ENCODE measurements at regions not wholly inside any gene's neighbourhood (a gene's known extent, or its start where the extent isn't known, plus 50 kb on each side); places are given as distances from the start of the nearest gene placed in this dataset.

GRCh38 chr2:234279637-234280036 is 217.2 kb downstream of the ARL4C start:
- Histone ChIP-seq H3K27ac (ENCODE audit: low read depth, low read length) (no peak overlapping the region), H3K27me3 (ENCODE audit: control insufficient read depth in 5 of 5, insufficient read depth in 4 of 5, low read length in 5 of 5) (peaks cover 0 to 6% (median 5%) of the 10 kb centered on the region in 5 donors), H3K9ac (ENCODE audit: low read length in 5 of 5) (no peak overlapping the region), H3K36me3 (ENCODE audit: control insufficient read depth in 5 of 5, insufficient read depth in 5 of 5, low read length in 5 of 5) (no peaks in the 10 kb centered on the region), H3K4me3 (ENCODE audit: low read depth in 1 of 5, low read length in 5 of 5) (no peak overlapping the region), H3K4me1 (ENCODE audit: control insufficient read depth in 5 of 5, insufficient read depth in 5 of 5, low read length in 5 of 5) (peaks cover 0 to 4% (median 0%) of the 10 kb centered on the region in 5 donors), H3K9me3 (ENCODE audit: control insufficient read depth in 5 of 5, low read length in 5 of 5) (no peaks in the 10 kb centered on the region)

- H3K9ac ChIP-seq (ENCODE audit: low read length in 5 of 5): no peak overlapping the region
- no peak overlapping the region for H3K4me3 ChIP-seq (ENCODE audit: low read depth in 1 of 5, low read length in 5 of 5)
- H3K27ac ChIP-seq (ENCODE audit: low read depth, low read length): no peak overlapping the region
- H3K36me3 ChIP-seq (ENCODE audit: control insufficient read depth in 5 of 5, insufficient read depth in 5 of 5, low read length in 5 of 5): no peaks in the 10 kb centered on the region
- peaks cover 0 to 4% (median 0%) of the 10 kb centered on the region in 5 donors for H3K4me1 ChIP-seq (ENCODE audit: control insufficient read depth in 5 of 5, insufficient read depth in 5 of 5, low read length in 5 of 5)
- no peaks in the 10 kb centered on the region for H3K9me3 ChIP-seq (ENCODE audit: control insufficient read depth in 5 of 5, low read length in 5 of 5)
- peaks cover 0 to 6% (median 5%) of the 10 kb centered on the region in 5 donors for H3K27me3 ChIP-seq (ENCODE audit: control insufficient read depth in 5 of 5, insufficient read depth in 4 of 5, low read length in 5 of 5)
Observed at GRCh38 chr2:234278556-234279255, 218.2 kb downstream of the ARL4C start.

- no peak overlapping the region for H3K27ac ChIP-seq (ENCODE audit: low read depth, low read length)
Observed at GRCh38 chr2:234275515-234275914, 221.4 kb downstream of the ARL4C start.

DNA sequence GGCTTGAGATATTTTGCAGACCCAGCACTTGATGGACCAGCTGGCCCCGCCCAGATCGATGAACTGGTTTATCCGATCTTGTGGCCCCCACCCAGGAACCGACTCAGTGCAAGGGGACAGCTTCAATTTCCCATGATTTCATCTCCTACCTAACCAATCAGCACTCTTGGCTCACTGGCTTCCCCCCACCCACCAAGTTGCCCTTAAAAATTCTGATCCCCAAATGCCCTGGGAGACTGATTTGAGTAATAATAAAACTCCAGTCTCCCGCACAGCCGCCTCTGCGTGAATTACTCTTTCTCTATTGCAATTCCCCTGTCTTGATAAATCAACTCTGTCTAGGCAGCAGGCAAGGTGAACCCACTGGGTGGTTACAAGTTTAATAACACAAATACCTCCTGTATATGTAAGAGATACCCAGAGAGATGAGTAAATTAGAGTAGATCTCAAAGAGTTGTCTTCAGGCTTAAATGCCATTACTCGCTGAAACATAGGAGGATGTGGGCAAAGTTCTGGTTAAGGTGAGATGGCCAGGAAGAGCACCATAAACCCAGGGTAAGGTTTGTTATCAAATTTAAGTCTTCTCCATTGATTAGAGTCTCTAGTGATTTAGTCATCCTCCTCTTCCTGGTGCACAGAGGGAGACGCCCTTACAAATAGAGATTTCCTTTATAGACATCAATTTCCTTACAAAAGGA is 222.8 kb downstream of the ARL4C start:
- H3K27ac ChIP-seq (ENCODE audit: low read depth, low read length): no peak overlapping the region
- H3K9ac ChIP-seq (ENCODE audit: low read length in 5 of 5): no peak overlapping the region
- no peaks in the 10 kb centered on the region for H3K36me3 ChIP-seq (ENCODE audit: control insufficient read depth in 5 of 5, insufficient read depth in 5 of 5, low read length in 5 of 5)
- H3K4me1 ChIP-seq (ENCODE audit: control insufficient read depth in 5 of 5, insufficient read depth in 5 of 5, low read length in 5 of 5): peaks cover 0 to 9% (median 0%) of the 10 kb centered on the region in 5 donors
- no peaks in the 10 kb centered on the region for H3K27me3 ChIP-seq (ENCODE audit: control insufficient read depth in 5 of 5, insufficient read depth in 4 of 5, low read length in 5 of 5)
- no peak overlapping the region for H3K4me3 ChIP-seq (ENCODE audit: low read depth in 1 of 5, low read length in 5 of 5)
- H3K9me3 ChIP-seq (ENCODE audit: control insufficient read depth in 5 of 5, low read length in 5 of 5): no peaks in the 10 kb centered on the region

More at GRCh38 chr2:234275515-234275914, 221.4 kb downstream of the ARL4C start:
- peaks cover 0 to 3% (median 0%) of the 10 kb centered on the region in 5 donors for H3K27me3 ChIP-seq (ENCODE audit: control insufficient read depth in 5 of 5, insufficient read depth in 4 of 5, low read length in 5 of 5)
- H3K4me1 ChIP-seq (ENCODE audit: control insufficient read depth in 5 of 5, insufficient read depth in 5 of 5, low read length in 5 of 5): peaks cover 0 to 4% (median 0%) of the 10 kb centered on the region in 5 donors
- H3K4me3 ChIP-seq (ENCODE audit: low read depth in 1 of 5, low read length in 5 of 5): no peak overlapping the region
- no peak overlapping the region for H3K9ac ChIP-seq (ENCODE audit: low read length in 5 of 5)
- H3K9me3 ChIP-seq (ENCODE audit: control insufficient read depth in 5 of 5, low read length in 5 of 5): no peaks in the 10 kb centered on the region
- H3K36me3 ChIP-seq (ENCODE audit: control insufficient read depth in 5 of 5, insufficient read depth in 5 of 5, low read length in 5 of 5): no peaks in the 10 kb centered on the region

DNA sequence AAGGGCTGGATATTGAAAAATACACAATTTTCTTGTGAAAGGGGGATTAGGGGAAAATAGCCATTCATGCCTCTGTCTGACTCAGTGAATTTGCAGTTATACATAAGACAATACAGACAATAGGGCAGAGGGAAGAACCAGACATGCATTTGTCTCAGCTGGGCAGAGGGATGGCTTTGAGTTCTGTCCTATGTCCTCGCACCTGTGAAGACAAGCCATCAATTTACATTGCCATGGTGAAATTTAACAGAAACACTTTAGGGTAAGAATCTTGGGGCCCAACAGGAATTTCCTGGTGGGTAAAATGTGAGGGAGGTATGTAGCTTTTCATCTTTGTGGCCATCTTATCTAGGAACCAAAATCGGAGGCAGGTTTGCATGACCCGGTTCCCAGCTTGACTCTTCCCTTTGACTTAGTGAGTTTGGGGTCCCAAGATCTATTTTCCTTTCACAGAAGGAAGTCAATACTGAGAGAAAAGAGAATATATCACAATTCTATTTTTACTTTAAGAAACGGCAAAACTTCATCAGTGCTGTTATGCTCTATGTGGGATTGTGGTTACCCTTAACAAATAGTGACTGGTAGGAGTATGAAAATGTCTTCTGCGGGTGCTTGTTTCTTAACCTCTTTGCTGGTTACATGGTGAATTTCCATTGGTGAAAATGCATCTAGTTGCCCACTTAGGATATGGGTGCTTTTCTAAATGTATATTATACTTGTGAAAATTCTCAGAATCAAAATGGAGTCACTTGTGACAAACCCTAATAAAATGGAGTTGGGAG is 221.8 kb downstream of the SPP2 start:
- no peak overlapping the region for H3K4me3 ChIP-seq (ENCODE audit: low read depth in 1 of 5, low read length in 5 of 5)
- H3K27me3 ChIP-seq (ENCODE audit: control insufficient read depth in 5 of 5, insufficient read depth in 4 of 5, low read length in 5 of 5): no peaks in the 10 kb centered on the region
- H3K9ac ChIP-seq (ENCODE audit: low read length in 5 of 5): no peak overlapping the region
- no peak overlapping the region for H3K27ac ChIP-seq (ENCODE audit: low read depth, low read length)
- H3K9me3 ChIP-seq (ENCODE audit: control insufficient read depth in 5 of 5, low read length in 5 of 5): no peaks in the 10 kb centered on the region
- peaks cover 0 to 9% (median 0%) of the 10 kb centered on the region in 5 donors for H3K4me1 ChIP-seq (ENCODE audit: control insufficient read depth in 5 of 5, insufficient read depth in 5 of 5, low read length in 5 of 5)
- H3K36me3 ChIP-seq (ENCODE audit: control insufficient read depth in 5 of 5, insufficient read depth in 5 of 5, low read length in 5 of 5): no peaks in the 10 kb centered on the region

DNA sequence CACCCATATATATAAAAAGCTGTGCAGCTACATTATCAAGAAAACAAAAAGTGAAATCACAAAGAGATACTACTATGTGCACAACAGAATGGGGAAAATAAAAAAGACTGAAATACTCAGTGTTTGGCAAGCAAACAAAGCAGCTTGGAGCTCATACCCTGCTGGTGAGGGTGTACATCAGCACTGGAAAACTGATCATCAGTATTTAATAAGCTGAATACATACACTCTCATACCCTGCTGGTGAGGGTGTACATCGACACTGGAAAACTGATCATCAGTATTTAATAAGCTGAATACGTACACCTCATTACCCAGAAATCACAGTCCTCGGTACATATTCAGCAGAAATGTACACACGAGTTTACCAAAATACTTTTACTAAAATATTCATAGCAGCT is 220.8 kb downstream of the SPP2 start:
- no peaks in the 10 kb centered on the region for H3K27me3 ChIP-seq (ENCODE audit: control insufficient read depth in 5 of 5, insufficient read depth in 4 of 5, low read length in 5 of 5)
- H3K27ac ChIP-seq (ENCODE audit: low read depth, low read length): no peak overlapping the region
- no peak overlapping the region for H3K4me3 ChIP-seq (ENCODE audit: low read depth in 1 of 5, low read length in 5 of 5)
- no peaks in the 10 kb centered on the region for H3K9me3 ChIP-seq (ENCODE audit: control insufficient read depth in 5 of 5, low read length in 5 of 5)
- no peak overlapping the region for H3K9ac ChIP-seq (ENCODE audit: low read length in 5 of 5)
- no peaks in the 10 kb centered on the region for H3K36me3 ChIP-seq (ENCODE audit: control insufficient read depth in 5 of 5, insufficient read depth in 5 of 5, low read length in 5 of 5)
- H3K4me1 ChIP-seq (ENCODE audit: control insufficient read depth in 5 of 5, insufficient read depth in 5 of 5, low read length in 5 of 5): peaks cover 0 to 9% (median 0%) of the 10 kb centered on the region in 5 donors

- H3K4me1 ChIP-seq (ENCODE audit: control insufficient read depth in 5 of 5, insufficient read depth in 5 of 5, low read length in 5 of 5): peaks cover 0 to 5% (median 0%) of the 10 kb centered on the region in 5 donors
- no peak overlapping the region for H3K4me3 ChIP-seq (ENCODE audit: low read depth in 1 of 5, low read length in 5 of 5)
- H3K27me3 ChIP-seq (ENCODE audit: control insufficient read depth in 5 of 5, insufficient read depth in 4 of 5, low read length in 5 of 5): no peaks in the 10 kb centered on the region
- no peaks in the 10 kb centered on the region for H3K36me3 ChIP-seq (ENCODE audit: control insufficient read depth in 5 of 5, insufficient read depth in 5 of 5, low read length in 5 of 5)
- no peak overlapping the region for H3K27ac ChIP-seq (ENCODE audit: low read depth, low read length)
- H3K9me3 ChIP-seq (ENCODE audit: control insufficient read depth in 5 of 5, low read length in 5 of 5): no peaks in the 10 kb centered on the region
- no peak overlapping the region for H3K9ac ChIP-seq (ENCODE audit: low read length in 5 of 5)
Observed at GRCh38 chr2:234269769-234270204, 219.3 kb downstream of the SPP2 start.

DNA sequence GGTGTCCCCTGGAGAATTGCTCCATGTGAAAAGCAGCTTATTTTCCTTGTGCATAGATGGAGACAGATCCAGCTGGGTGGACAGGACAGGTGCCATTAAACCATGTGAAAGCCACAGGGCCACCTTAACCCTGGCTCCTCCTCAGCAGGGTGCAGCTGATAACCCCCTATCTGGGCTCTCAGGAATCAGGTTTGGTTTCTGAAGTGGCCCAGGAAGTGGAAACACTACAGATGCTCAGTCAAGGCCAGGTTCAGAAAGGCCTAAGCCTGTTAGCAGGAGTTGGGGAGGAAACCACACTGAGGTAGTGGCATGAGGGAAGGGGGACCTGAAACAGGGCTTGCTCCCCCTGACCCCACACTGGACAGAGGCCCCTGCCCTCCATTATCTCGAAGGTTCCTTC is 217.0 kb downstream of the SPP2 start:
- H3K4me3 ChIP-seq (ENCODE audit: low read depth in 1 of 5, low read length in 5 of 5): no peak overlapping the region
- H3K36me3 ChIP-seq (ENCODE audit: control insufficient read depth in 5 of 5, insufficient read depth in 5 of 5, low read length in 5 of 5): no peaks in the 10 kb centered on the region
- peaks cover 0 to 5% (median 0%) of the 10 kb centered on the region in 5 donors for H3K4me1 ChIP-seq (ENCODE audit: control insufficient read depth in 5 of 5, insufficient read depth in 5 of 5, low read length in 5 of 5)
- no peak overlapping the region for H3K27ac ChIP-seq (ENCODE audit: low read depth, low read length)
- no peak overlapping the region for H3K9ac ChIP-seq (ENCODE audit: low read length in 5 of 5)
- H3K27me3 ChIP-seq (ENCODE audit: control insufficient read depth in 5 of 5, insufficient read depth in 4 of 5, low read length in 5 of 5): no peaks in the 10 kb centered on the region
- H3K9me3 ChIP-seq (ENCODE audit: control insufficient read depth in 5 of 5, low read length in 5 of 5): peaks cover 0 to 2% (median 0%) of the 10 kb centered on the region in 5 donors

GRCh38 chr2:234266952-234267351 is 216.4 kb downstream of the SPP2 start:
- peaks cover 0 to 2% (median 0%) of the 10 kb centered on the region in 5 donors for H3K9me3 ChIP-seq (ENCODE audit: control insufficient read depth in 5 of 5, low read length in 5 of 5)
- peaks cover 0 to 5% (median 0%) of the 10 kb centered on the region in 5 donors for H3K4me1 ChIP-seq (ENCODE audit: control insufficient read depth in 5 of 5, insufficient read depth in 5 of 5, low read length in 5 of 5)
- H3K36me3 ChIP-seq (ENCODE audit: control insufficient read depth in 5 of 5, insufficient read depth in 5 of 5, low read length in 5 of 5): no peaks in the 10 kb centered on the region
- no peak overlapping the region for H3K27ac ChIP-seq (ENCODE audit: low read depth, low read length)
- no peak overlapping the region for H3K4me3 ChIP-seq (ENCODE audit: low read depth in 1 of 5, low read length in 5 of 5)
- no peaks in the 10 kb centered on the region for H3K27me3 ChIP-seq (ENCODE audit: control insufficient read depth in 5 of 5, insufficient read depth in 4 of 5, low read length in 5 of 5)
- H3K9ac ChIP-seq (ENCODE audit: low read length in 5 of 5): no peak overlapping the region

Data from subcutaneous abdominal adipose tissue (tissue), 5 donors.